ENCODE measurements at regions not wholly inside any gene's neighbourhood (a gene's known extent, or its start where the extent isn't known, plus 50 kb on each side); places are given as distances from the start of the nearest gene placed in this dataset.

GRCh38 chr18:28714498-28714897 is 537.6 kb upstream of the CDH2 start:
- TF ChIP-seq, protein P1, sequence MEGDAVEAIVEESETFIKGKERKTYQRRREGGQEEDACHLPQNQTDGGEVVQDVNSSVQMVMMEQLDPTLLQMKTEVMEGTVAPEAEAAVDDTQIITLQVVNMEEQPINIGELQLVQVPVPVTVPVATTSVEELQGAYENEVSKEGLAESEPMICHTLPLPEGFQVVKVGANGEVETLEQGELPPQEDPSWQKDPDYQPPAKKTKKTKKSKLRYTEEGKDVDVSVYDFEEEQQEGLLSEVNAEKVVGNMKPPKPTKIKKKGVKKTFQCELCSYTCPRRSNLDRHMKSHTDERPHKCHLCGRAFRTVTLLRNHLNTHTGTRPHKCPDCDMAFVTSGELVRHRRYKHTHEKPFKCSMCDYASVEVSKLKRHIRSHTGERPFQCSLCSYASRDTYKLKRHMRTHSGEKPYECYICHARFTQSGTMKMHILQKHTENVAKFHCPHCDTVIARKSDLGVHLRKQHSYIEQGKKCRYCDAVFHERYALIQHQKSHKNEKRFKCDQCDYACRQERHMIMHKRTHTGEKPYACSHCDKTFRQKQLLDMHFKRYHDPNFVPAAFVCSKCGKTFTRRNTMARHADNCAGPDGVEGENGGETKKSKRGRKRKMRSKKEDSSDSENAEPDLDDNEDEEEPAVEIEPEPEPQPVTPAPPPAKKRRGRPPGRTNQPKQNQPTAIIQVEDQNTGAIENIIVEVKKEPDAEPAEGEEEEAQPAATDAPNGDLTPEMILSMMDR (IDR thresholded peaks at IDR 0.05), result no peak
- TF ChIP-seq POLR2A (IDR thresholded peaks at IDR 0.05), result no peak

Data from uterus (tissue), 2 donors.